Effector CD4-positive, alpha-beta T cell (primary cell): ENCODE measurements at regions not wholly inside any gene's neighbourhood (a gene's known extent, or its start where the extent isn't known, plus 50 kb on each side); places are given as distances from the start of the nearest gene placed in this dataset.

ENCODE experiments used
- DNase-seq: peaks from one replicate; pipeline ENCODE4 v3.0.0-alpha.2; 2020

DNA sequence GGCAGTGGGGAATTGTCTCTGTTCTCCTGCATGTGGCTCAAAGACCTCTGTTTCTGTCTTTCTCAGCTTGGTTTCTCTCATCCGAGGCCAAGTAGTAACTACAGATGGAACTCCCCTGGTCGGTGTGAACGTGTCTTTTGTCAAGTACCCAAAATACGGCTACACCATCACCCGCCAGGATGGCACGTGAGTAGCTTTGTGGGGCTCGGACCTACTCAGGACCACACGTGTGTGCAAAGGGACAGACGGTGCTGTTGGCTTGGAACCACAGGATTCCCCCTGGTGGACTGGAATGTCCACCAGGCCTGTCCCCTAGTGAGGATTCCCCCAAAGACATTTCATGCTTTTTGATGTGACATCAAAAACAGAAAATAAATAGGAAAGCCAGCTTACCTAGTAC lies 96.3 kb upstream of the WWC1 start:
- DNase-seq = no peak

DNA sequence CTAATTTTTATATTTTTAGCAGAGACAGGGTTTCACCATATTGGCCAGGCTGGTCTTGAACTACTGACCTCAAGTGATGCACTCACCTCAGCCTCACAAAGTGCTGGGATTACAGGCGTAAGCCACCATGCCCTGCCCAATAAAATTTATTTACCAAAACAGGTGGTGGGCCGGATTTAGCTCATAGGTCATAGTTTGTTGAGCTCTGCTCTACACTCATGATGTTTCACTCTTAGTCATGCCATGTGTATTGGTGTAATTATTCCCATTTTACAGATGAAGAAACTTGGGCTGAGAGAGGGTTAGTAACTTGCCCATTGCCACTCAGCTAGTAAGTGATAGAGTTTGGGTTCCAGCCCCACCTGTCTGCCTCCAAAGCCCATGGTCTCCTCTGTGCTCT lies 93.1 kb upstream of the WWC1 start:
- no peak for DNase-seq

DNA sequence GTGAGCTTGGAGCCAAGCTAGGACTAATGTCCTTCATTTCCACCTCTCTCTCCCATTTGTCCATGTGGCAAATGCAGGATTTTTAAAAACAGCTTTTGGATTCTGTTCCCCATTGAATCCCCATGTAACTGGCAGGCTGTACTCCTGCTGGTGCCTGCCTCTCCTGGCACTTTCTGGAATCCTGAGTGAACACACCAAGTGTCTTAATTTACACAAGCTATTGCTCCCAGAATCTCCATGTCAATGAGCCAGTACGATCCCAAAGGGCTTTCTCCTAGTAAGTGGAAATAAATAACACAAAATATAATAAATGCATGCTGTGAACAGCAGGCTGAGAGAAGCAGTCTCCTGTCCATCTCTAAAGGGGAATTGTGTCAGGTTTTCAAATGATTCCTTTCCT lies 88.4 kb upstream of the WWC1 start:
- DNase-seq = no peak

DNA sequence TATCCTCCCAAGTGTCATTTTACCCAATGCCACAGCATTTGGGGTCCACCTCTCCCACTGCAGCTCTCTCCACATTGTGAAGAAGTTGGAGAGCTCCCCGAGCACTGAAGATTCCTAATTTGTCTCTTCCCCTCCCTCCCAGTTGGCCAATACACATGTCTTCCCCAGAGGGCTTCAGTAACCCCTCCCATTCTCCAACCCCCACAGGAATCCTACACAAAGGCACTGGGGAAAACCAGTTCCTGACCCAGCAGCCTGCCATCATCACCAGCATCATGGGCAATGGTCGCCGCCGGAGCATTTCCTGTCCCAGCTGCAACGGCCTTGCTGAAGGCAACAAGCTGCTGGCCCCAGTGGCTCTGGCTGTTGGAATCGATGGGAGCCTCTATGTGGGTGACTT lies 87.3 kb upstream of the WWC1 start:
- DNase-seq = no peak

DNA sequence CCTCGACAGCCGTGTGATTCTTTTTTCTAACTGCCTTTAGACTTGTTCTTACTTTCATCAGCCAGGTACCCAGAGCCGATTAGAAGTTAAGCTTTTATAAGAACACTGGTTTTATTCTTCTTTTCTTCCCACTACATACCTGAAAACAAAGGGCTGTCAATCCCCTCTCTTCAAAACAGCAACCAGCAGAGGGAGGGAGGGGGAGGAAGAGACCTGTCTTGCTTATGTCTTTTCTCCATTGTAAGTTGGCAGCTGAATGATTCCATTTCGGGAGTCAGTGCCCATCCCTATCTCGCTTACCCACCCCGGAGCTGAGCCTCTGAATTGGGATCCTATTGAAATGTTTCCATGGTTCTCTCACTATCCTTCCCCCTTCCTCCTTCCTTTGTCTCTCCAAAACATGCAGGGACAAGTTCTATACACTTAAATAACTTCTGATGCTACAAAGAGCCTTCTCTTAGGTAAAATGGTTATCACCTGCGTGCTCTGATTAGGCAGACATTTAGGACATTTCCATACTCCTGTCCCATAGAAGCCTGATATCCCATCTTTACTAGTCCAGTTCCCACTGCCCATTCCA lies 83.9 kb upstream of the WWC1 start:
- no peak for DNase-seq

DNA sequence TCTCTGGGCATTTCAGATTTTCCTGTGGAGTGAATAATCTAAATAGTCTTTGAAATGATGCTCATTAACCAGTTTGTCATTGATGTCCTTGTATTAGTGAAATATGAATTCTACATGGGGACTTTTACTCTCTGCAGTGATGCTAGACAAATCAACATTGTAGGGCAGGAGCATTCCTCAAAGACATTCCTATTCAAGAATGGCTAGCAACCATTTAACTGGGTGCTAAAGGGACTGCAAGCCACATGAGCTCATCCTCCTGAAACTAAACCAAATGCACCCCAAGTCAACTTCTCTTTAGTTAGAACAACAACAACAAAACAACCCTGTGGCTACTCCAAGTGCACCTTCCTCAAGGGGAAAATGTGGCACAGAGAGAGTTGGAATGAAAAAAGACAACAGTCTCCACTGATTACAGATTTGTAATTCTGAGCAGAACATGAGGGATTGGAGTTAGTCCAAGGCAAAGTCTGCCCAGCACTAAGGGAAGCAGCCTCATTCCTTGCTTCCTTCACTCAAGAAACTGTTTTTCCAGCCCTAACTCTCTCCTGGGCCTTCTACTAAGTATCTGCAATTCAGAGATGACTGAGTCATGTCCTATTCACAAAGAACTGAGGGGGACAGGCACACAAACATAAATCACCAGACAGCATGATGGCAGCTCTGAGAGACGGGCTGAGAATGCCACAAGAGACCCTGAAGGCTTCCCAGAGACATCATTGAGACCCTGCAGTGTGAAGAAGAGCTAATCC lies 82.0 kb upstream of the WWC1 start:
- no peak for DNase-seq

DNA sequence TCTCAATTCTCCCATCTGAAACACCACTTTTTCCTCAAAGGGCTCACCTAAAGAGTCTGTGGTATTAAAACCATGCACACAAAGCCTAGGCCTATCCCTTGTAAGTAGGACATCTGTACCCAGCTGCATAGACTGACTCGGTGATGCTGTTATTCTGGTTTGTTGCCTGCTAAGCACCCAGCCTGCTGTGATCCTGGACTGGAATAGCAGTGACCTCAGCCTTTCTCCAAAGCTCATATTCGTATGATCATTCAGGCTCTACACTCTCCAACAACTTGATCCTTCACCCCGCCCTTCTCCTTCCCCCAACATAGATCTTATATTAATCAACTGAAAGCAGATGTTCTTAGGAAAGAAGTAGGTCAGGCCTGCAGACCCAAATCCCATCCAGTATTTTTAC lies 81.4 kb upstream of the WWC1 start:
- no peak for DNase-seq

DNA sequence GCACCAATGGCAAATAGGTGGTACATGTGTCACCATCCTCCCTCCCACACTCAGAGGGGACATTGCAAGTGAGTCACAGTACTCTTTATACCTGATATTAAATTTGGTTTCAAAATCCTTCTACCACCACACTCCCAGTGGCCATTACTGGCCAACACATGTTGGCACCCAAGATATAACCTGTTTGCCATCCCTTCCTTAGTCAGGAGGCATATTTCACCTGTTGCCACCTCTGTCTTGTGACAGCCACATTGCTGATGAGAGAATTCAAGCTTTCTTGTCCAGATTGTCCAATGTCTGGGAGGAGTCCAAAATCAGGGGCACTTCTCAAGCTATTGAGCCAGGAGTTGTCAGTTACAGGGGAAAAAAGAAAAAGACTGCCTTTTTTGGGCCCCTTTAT lies 80.2 kb upstream of the WWC1 start:
- no peak for DNase-seq

DNA sequence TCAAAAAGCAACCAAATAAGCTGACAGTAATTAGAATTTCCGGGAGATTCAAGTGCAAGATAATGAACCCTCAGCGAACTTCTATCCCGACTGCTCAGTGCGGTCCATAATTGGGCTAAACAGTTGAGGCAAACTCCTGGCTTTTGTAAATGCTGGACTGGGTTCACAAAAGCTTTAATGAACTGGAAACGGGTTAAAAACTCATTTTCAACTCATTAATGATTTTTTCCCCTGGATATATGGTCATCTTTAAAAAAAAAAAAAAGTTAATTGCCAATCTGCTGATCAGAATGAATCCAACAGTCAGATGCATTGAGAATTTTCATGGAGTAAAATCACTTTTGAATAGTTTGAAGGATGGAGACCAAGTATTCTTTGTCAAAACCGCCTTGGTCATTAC lies 79.5 kb upstream of the WWC1 start:
- DNase-seq = no peak

DNA sequence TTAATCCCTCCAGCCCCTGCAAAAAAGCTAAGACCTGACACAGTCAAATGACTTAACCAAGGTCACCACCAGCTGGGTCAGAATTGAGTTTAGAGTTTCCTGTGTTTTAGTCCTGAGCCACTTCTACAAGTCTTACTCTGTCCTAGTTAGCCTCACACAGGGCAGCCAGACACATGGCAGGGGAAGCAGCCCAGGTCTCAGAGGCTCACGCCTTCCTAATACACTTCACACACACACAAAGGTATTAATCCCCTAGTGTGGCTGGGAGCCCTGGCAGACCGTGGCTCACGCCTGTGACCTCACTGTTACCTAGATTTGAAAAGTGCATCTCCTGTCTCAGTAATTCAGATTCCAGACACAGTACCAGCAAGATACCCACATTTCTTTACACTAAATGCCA lies 77.4 kb upstream of the WWC1 start:
- no peak for DNase-seq

DNA sequence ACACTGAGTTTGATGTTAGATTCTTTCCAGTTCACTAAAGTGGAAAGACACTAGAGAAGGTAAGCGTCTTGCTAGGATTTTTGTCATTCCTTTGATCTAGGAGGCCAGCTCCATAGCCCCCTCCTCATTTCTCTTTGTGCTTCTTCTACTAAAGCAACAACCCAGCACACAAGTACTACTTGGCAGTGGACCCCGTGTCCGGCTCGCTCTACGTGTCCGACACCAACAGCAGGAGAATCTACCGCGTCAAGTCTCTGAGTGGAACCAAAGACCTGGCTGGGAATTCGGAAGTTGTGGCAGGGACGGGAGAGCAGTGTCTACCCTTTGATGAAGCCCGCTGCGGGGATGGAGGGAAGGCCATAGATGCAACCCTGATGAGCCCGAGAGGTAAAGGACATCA lies 76.6 kb upstream of the WWC1 start:
- DNase-seq = no peak

DNA sequence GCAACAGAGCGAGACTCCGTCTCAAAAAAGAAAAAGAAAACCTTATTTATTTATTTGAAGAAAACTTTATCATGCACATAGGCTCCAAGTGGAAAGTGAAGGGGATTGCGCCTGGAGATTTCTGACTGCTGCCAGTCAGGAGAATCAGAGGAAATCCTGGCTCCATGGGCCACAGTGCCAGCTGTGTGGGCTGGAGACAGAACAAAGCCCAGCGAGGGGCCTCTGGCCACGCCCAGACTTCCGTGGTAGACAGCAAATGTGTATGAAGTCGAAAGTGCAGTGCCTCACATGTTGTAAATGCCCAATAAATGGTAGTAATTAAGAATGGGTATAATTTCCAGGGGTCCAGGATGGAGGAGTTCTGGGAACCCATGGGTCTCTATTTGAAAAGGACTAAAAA lies 75.8 kb upstream of the WWC1 start:
- no peak for DNase-seq

DNA sequence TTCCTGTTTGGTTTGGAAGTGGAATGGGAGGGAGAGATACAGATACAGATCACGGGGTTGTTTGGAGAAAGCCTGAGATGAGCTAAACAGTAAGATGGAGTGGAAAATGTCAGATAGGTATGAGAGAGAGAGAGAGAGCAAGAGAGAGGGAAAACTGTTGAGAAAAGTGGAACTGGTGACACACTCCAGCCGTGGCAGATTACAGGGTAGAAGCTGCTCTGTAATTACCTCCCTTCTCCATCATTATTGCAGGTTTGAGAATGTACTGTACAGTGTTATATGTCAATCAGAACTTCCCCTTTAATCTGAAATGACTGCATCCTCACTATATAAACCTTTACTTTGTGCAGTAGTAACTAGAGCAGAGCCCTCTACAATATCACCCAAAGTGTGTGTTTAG lies 74.5 kb upstream of the WWC1 start:
- DNase-seq = no peak

DNA sequence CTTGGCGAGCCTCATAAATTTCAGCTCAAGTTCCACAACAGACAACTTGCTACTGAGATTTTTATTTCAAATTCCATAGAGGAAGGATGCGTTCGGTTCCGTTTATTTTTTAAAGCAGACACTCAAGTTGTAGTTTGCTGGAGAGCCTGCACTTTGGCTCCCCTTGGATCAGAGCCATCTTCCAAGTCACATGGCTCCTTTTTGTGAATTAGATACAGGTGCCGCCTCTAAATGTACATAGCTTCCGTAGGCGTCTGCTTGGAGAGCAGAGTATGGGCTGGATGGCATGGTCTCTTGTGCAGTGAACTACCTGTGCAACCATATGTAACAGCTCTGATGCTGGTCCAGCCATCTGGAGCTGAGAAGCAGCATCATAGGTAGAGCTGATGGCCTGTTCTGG lies 73.9 kb upstream of the WWC1 start:
- DNase-seq = no peak

DNA sequence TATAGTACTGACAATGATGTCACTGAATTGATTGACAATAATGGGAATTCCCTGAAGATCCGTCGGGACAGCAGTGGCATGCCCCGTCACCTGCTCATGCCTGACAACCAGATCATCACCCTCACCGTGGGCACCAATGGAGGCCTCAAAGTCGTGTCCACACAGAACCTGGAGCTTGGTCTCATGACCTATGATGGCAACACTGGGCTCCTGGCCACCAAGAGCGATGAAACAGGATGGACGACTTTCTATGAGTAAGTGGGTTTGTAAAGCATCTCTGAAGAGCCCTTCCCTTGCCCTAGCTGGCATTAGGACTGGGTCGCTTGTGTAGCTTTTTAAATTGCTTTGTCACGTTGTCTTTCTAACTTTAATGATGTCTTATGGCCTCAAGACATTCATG lies 72.7 kb upstream of the WWC1 start:
- no peak for DNase-seq

DNA sequence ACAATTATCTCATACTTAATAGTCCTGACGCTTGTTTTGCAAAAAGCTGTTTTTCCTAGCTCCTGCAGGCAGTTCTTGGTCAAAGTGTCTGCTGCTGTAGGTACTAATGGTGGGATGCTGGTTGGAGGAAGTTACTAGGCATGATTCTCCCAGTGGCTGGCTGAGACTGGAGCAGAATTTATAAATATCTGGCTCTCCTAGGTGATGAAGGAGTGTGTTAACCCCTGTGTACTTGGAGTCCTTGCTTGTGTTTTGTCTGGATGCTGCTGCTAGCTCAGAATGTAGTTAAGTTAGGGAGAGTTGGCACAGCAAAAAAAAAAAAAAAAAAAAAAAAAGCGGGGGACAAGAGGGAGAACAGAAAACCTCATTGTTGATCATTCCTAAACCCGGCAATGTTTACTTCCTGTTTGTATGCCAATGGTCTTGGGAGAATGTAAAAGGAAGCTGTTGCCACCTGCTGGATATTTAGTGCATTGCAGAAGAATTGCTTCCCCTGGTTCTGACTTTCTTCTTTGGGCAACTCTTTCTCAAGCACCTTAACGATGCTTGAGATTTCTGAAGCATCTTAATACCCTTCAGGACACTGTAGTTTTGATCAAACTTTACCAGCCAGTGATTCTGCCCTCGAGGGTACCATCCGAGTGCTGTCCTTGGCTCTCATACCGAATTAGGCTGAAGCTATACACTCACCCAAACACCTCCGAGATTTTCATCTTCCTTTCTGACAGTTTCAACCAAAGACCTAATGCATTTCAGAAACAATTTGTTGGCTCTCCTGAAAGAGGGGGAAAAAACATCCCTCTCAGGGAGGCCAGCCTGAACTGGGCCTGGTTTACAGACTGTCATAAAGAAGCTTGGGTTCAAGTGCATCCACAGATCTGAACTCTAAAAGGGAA lies 71.7 kb upstream of the WWC1 start:
- DNase-seq = peak; percentile 11

DNA sequence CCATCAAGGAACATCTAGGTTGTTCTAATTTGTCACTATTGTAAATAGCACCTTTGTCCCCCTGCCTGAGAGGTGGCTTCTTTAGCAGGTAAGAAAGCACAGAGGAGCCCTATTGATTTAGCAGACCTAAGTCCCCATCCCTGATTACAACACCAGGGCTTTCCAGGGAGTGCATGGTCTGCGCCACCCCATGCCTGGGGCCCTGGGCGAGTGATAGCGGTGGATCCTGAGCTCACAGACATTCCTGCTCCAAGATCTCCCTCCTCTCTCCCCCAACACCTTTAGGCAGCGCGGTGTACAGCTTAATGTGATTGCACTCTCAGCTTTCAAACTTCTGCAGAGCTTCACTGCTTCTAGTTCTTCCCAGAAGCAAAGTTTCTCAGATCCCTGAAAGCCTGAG lies 67.4 kb upstream of the WWC1 start:
- DNase-seq = no peak

DNA sequence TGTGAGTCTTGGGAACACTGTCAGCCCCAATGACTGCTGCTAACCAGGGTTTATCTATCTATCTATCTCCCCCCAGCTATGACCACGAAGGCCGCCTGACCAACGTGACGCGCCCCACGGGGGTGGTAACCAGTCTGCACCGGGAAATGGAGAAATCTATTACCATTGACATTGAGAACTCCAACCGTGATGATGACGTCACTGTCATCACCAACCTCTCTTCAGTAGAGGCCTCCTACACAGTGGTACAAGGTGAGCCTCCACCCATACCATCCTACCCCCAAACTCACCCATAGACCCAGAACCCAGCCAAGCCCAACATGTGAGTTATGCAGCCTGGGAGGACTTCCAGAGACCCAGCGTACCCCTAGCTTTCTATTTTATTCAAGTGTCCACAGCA lies 65.4 kb upstream of the WWC1 start:
- no peak for DNase-seq

DNA sequence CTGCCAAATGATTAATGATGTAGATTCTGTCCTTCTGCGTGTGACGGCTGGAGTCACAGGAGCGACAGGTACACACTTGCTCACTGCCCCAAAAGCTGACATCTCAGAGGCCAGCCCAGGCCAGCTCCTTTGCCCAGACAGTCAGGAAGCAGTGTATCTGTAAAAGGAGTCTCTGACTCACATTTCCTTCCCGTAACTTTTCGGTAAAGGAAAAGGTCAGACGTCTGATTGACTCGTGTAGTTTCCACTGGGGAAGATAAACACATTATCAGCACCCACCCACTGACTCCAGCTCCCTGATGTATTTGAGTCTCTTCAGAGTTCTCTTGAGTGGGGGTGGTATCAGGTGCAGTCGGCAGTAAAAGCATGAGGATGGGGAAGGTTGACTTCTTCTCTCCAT lies 64.4 kb upstream of the WWC1 start:
- no peak for DNase-seq

DNA sequence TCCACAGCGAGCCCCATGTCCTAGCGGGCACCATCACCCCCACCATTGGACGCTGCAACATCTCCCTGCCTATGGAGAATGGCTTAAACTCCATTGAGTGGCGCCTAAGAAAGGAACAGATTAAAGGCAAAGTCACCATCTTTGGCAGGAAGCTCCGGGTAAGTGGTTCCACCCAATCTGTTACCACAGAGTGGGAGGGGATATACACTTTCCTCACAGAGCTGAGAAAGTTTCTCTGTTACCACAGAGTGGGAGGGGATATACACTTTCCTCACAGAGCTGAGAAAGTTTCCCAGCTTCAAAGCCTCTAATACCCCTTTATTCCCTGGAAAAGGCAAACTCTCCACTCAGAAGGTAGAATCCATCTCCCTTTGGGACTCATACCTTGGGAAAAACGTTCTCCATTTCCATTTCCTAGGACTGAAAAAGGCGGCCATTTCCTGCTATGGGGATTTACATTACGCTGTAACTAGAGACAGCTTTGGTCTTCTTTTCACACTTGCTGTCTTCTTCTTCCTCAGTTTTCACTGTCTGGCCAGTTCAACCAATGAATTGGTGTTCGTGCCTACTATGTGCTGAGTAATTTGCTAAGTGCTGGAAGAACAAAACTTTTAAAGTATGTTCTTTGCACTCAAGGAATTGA lies 63.4 kb upstream of the WWC1 start:
- no peak for DNase-seq

DNA sequence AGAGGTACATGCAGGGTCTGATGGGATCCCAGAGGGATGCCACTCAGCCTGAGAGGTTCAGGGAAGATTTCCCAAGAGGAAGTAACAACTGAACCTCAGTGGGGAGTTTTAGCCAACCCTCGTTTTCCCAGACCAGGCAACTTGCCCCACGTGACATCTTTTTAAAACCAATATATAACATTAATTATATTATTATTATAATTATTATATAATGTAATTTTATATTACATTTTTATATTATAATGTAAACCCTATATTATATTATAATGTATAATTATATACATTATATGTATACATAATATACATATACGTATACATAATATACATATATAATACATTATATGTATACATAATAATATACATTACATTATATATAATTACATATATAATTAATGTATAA lies 62.8 kb upstream of the WWC1 start:
- DNase-seq = no peak

DNA sequence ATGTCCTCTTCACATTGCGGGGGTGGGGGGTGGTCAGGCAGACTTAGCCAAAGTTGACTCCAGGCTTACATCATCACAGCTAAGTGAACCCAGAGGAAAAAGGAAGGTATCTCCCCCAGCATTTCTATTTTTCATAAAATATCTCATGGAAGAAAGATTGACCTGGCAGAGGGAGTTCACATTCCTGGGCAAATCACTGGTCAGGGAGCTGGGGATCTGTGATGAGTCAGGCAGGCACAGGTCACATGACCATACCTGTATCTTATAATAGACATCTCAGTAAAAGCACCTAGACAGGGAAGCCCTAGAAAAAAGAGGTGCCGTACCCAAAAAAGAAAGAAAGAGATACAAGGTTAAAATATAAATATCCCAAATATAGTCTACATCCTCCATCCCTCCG lies 57.3 kb upstream of the WWC1 start:
- DNase-seq = no peak

DNA sequence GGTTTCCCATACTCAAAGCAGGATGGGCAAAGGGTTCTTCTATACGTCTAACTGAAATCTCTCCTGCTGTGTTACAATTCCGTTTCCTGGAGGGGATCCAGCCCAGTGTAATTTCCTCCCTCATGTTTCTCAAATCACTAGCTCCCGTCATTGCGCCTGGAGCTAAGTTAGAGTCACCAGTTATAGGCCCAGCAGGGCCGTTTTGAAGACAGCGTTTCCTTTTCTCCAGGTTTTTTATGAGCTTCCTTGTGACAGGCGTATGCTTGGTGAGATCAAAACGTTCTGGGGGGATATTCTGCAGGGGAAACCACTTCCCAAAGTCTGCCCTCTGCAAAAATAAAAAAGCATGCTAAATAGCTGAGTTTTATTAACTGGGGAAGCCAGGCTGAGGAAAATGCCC lies 53.0 kb upstream of the WWC1 start:
- DNase-seq = no peak

DNA sequence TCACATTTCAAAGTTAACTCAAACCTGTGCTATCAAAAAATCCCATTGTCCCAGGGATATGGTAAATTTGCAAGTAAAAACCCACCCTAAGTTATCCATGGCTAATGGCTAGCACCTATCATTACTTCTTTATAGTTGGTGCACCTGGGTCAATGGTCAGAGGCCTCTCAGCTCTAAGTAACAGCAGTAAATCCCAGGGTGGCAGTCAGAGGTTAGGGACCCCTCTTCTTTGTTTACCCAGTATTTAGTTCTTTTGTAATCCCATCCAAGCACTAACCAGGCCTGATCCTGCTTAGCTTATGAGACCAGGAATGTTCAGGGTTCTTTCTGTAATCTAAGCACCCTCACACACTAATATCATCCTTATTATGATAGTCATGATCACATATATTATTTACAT lies 52.1 kb upstream of the WWC1 start:
- no peak for DNase-seq
